ENCODE measurements at regions not wholly inside any gene's neighbourhood (a gene's known extent, or its start where the extent isn't known, plus 50 kb on each side); places are given as distances from the start of the nearest gene placed in this dataset.

DNA sequence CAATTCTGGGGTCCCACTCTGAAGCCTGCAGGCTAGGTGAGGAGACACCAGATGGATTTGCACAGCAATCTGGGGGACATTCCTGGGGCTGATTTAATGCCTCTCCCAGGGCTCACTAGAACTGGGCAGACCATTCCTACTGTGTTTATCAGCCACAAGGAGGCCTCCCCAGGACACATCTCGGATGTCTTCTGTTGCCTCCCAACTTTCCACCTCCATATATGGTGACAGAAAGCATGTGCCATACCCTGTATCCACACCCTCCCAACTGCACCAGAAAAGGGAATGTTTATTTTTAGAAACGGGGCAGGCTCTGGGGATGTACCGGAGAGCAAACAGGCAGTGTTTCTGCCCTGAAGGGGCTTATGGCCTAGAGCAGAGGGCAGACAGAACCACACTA, 181.8 kb downstream of the CSNK2A3 start:
- no peaks in the 10 kb centered on the region for H3K9me2 ChIP-seq (ENCODE audit: insufficient read depth, low read length)
- intact Hi-C loops (cut with micrococcal nuclease; ENCODE audit: unreplicated experiment), result no loop called here
- H3K4me2 ChIP-seq (ENCODE audit: low read length), result no peak overlapping the region
- no peaks in the 10 kb centered on the region for H3K79me2 ChIP-seq (ENCODE audit: insufficient read depth, low read depth, low read length)
- no peak overlapping the region for H3K4me3 ChIP-seq (ENCODE audit: low read depth, low read length, poor library complexity, severe bottlenecking)
- CTCF ChIA-PET (ENCODE audit: unreplicated experiment), result no interaction called here
- H2AFZ ChIP-seq (ENCODE audit: low read length), result no peak overlapping the region
- H3K9me3 ChIP-seq (ENCODE audit: low read length), result no peaks in the 10 kb centered on the region
- H3K4me1 ChIP-seq (ENCODE audit: insufficient read depth, low read length, poor library complexity, severe bottlenecking), result peaks cover 15% of the 10 kb centered on the region
- no TSS peak for BruUV-seq (replicated peaks)
- TF ChIP-seq EZH2phosphoT487 (IDR thresholded peaks at IDR 0.05; ENCODE audit: borderline replicate concordance, low read depth, low read length), result no peak
- TF ChIP-seq, protein P1, sequence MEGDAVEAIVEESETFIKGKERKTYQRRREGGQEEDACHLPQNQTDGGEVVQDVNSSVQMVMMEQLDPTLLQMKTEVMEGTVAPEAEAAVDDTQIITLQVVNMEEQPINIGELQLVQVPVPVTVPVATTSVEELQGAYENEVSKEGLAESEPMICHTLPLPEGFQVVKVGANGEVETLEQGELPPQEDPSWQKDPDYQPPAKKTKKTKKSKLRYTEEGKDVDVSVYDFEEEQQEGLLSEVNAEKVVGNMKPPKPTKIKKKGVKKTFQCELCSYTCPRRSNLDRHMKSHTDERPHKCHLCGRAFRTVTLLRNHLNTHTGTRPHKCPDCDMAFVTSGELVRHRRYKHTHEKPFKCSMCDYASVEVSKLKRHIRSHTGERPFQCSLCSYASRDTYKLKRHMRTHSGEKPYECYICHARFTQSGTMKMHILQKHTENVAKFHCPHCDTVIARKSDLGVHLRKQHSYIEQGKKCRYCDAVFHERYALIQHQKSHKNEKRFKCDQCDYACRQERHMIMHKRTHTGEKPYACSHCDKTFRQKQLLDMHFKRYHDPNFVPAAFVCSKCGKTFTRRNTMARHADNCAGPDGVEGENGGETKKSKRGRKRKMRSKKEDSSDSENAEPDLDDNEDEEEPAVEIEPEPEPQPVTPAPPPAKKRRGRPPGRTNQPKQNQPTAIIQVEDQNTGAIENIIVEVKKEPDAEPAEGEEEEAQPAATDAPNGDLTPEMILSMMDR (conservative IDR thresholded peaks at IDR 0.05; ENCODE audit: low read length), result no peak
- H3K36me3 ChIP-seq (ENCODE audit: insufficient read depth, low read length), result no peaks in the 10 kb centered on the region
- H3K27ac ChIP-seq (ENCODE audit: low read depth, low read length, poor library complexity, severe bottlenecking), result peak overlapping the region; percentile 16
- H4K20me1 ChIP-seq (ENCODE audit: insufficient read depth, low read length), result no peaks in the 10 kb centered on the region
- no peak for DNase-seq (ENCODE audit: low spot score)
- POLR2A ChIA-PET, result interaction anchor here (0.8 kb wide), 1 partner anchor 8 kb away, joined by 3 read pairs; no protein-coding TSS in a partner anchor

DNA sequence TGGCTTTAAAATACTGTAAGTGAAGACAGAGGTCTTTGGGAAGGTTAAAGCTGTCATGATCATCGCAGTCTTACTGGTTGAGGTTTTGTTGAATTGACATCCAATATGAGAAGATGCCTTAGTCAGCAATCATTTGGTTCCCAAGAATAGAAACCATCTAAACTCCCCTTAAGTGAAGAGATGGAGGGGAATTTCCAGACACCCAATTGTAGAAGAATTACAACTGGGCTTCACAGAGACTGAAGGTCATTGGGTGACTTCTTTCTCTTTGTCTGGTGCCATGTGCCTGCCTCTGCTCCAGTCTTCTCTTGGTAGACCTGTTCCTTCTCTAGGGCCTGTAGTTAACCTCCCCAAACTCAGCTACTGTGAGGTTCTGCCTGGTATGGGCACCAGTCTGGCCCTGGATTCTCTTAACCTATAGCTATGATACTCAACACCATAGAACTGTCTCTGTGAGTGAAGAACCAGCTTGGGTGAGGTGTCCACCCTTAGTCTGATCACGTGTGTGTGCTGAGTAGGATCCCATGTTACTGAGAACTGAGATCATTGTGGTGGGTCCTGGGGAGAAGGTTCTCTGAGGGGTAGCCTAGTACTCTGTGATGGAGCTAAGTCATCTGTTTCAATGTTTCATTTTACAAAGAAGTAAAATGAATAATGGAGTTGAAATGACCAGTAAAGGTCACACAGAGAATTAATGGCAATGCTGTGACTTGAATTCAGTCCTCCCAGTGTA, 182.5 kb downstream of the CSNK2A3 start:
- DNase-seq (ENCODE audit: low spot score), result no peak
- Histone ChIP-seq H3K36me3 (ENCODE audit: insufficient read depth, low read length) (no peaks in the 10 kb centered on the region), H3K4me1 (ENCODE audit: insufficient read depth, low read length, poor library complexity, severe bottlenecking) (peaks cover 15% of the 10 kb centered on the region), H3K27ac (ENCODE audit: low read depth, low read length, poor library complexity, severe bottlenecking) (no peak overlapping the region), H4K20me1 (ENCODE audit: insufficient read depth, low read length) (no peaks in the 10 kb centered on the region), H2AFZ (ENCODE audit: low read length) (no peak overlapping the region), H3K79me2 (ENCODE audit: insufficient read depth, low read depth, low read length) (no peaks in the 10 kb centered on the region), H3K4me3 (ENCODE audit: low read depth, low read length, poor library complexity, severe bottlenecking) (no peak overlapping the region), H3K9me2 (ENCODE audit: insufficient read depth, low read length) (no peaks in the 10 kb centered on the region), H3K9me3 (ENCODE audit: low read length) (no peaks in the 10 kb centered on the region), H3K4me2 (ENCODE audit: low read length) (no peak overlapping the region)
- BruUV-seq (replicated peaks), result no TSS peak
- CTCF ChIA-PET (ENCODE audit: unreplicated experiment), result no interaction called here
- POLR2A ChIA-PET, result no interaction called here
- intact Hi-C loops (cut with micrococcal nuclease; ENCODE audit: unreplicated experiment), result no loop called here
- TF ChIP-seq, protein P1 (conservative IDR thresholded peaks at IDR 0.05; ENCODE audit: low read length), result no peak
- no peak for TF ChIP-seq EZH2phosphoT487 (IDR thresholded peaks at IDR 0.05; ENCODE audit: borderline replicate concordance, low read depth, low read length)

DNA sequence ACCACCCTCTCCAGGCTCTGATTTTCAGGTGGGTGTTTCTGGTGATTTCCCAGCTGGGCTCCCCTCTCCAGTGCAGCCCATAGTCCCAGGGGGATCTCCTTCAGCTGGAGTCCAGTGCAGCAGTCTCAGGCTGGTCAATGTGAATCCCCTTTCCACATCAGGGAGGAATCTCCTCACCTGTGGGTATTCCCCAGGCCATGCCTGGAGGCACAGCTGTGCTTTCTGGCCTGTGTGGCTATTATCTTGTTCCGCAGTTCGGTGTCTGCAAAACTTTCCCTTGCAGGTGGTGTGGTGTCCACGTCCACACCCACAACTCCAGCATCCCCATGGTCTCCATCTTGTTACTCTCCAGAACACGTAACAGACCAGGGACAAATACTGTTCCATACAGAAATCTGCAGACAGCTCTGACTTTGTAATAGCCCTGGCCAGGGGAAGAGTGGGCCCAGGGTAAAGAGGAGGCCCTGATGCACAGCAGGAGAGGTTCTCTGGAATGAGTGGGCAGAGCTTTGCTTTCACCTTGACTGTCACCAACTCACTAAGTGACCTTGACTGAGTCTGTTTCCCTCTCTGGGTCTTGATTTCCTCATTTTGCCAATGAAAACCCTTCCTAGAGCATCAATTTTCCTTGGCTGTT, 183.2 kb downstream of the CSNK2A3 start:
- DNase-seq (ENCODE audit: low spot score), result no peak
- POLR2A ChIA-PET, result no interaction called here
- H4K20me1 ChIP-seq (ENCODE audit: insufficient read depth, low read length), result no peaks in the 10 kb centered on the region
- H3K9me2 ChIP-seq (ENCODE audit: insufficient read depth, low read length), result no peaks in the 10 kb centered on the region
- H3K79me2 ChIP-seq (ENCODE audit: insufficient read depth, low read depth, low read length), result no peaks in the 10 kb centered on the region
- no peak overlapping the region for H3K4me2 ChIP-seq (ENCODE audit: low read length)
- CTCF ChIA-PET (ENCODE audit: unreplicated experiment), result no interaction called here
- intact Hi-C loops (cut with micrococcal nuclease; ENCODE audit: unreplicated experiment), result no loop called here
- no peak overlapping the region for H2AFZ ChIP-seq (ENCODE audit: low read length)
- no peak overlapping the region for H3K4me3 ChIP-seq (ENCODE audit: low read depth, low read length, poor library complexity, severe bottlenecking)
- TF ChIP-seq, protein P1 (conservative IDR thresholded peaks at IDR 0.05; ENCODE audit: low read length), result no peak
- TF ChIP-seq EZH2phosphoT487 (IDR thresholded peaks at IDR 0.05; ENCODE audit: borderline replicate concordance, low read depth, low read length), result no peak
- H3K27ac ChIP-seq (ENCODE audit: low read depth, low read length, poor library complexity, severe bottlenecking), result no peak overlapping the region
- H3K36me3 ChIP-seq (ENCODE audit: insufficient read depth, low read length), result no peaks in the 10 kb centered on the region
- H3K9me3 ChIP-seq (ENCODE audit: low read length), result no peaks in the 10 kb centered on the region
- no TSS peak for BruUV-seq (replicated peaks)
- H3K4me1 ChIP-seq (ENCODE audit: insufficient read depth, low read length, poor library complexity, severe bottlenecking), result peaks cover 15% of the 10 kb centered on the region

All from OCI-LY7 (cell line).